NOMO-1 treated with dmso at 0.1 percent for 144 hours (cell line): ENCODE measurements at regions not wholly inside any gene's neighbourhood (a gene's known extent, or its start where the extent isn't known, plus 50 kb on each side); places are given as distances from the start of the nearest gene placed in this dataset.
"Not testable (repeated sequence)": the region's sequence is repeated elsewhere in the genome, so short reads cannot be mapped to it uniquely, and the experiment has no call there.

ENCODE experiments used
- DNase-seq: peaks from one replicate; lab custom pipeline; 2025; ENCODE audit not compliant: unreplicated experiment; lab: John Stamatoyannopoulos, UW

DNA sequence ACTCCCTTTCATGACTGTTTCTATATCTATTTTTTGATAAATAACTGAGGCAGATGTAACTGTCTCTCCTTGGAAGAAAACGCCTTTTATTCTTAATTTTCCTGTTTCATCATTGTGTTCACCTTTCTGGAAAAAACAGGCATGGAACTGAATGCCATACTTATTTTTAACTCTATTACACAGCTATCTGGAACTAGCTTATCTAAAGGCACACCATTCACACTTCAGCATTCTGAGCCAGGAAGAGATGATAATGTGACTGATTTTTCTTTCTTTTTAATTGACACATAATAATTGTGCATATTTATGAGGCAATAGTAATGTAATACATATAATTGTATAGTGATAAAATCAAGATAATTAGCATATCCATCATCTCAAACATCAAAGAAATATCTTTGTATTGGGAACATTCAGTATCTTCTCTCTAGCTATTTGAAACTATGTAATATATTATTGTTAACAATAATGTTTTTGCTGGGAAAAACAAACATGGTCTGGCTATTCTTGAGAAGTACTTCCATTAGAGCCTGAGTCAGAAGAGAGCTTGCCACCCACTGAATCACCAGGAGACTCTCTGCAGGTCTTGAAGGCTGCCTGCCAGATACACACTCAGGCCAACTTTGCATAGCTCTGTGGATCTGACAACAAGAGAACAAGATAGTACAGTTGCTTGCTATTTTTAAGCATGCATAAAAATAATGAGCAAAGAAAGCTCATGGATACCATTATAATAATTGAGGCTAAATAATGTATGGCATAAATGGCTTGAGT, 501.0 kb upstream of the EDIL3 start:
- no peak for DNase-seq

DNA sequence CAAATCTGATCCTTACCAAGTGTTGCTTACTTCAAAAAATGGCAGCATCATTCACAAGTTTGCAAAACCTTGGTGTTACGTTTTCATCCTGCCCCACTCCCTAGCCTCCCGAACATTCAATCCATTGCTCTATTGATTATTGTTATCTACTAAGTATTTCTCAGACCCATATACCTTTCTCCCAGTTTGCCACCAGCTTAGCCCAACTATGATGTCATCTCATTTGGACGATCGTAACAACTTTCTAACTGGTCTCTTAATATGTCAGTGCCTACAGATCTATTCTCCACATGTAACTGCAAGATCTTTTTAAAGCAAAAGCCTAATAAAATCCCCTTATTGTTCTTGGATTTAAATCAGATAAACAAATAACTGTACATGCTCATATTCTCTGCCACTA, 497.1 kb upstream of the EDIL3 start:
- DNase-seq, result no peak

DNA sequence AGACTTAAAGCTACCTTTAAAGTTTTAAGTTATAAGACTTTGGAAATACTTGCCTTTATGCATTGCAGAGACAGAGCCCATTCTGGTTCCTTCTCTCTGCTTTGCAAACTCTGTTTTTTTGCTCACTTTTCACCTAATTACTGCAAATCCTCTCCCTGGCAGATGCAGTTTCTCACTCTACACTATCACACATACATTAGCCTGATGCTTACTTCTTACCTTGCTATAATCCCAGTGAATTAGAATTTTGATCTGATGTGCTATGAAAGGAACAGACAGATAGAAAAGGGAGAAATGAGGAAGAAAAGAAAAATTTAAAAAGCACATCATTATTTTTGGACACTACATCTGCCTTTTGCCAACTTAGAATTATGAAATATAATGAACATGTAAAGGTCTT, 489.5 kb upstream of the EDIL3 start:
- no peak for DNase-seq

DNA sequence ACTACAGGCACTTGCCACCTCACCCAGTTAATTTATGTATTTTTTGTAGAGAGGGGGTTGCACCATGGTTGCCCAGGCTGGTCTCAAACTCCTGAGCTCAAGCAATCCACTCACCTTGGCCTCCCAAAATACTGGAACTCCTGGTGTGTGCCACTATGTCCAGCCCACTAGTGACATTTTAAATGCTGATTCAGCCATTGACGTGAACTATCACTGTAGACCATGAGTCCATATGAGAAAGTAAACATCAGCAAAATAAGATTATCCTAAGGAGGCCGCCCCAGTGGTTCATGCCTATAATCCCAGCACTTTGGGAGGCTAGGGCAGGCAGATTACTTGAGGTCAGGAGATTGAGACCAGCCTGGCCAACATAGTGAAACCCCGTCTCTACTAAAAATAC, 488.1 kb upstream of the EDIL3 start:
- DNase-seq, result no peak

DNA sequence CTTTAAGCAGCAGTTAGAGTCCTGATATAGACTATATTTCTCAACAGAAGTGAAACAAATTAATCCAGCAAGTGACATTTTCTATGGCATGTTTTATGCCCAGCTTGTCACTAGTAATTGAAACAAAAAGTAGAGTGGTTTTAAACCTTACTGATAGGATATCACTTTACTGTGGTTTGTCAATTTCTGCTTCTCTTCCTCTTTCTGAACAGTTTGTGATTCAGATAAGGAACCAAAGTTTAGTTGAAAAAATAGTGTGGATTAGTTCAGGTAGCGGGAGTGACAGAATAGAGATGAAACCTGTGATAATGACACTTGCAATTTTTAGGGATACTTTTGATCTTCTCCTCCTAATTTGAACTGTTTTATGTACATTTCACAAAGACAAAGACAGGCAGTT, 485.7 kb upstream of the EDIL3 start:
- DNase-seq, result no peak

DNA sequence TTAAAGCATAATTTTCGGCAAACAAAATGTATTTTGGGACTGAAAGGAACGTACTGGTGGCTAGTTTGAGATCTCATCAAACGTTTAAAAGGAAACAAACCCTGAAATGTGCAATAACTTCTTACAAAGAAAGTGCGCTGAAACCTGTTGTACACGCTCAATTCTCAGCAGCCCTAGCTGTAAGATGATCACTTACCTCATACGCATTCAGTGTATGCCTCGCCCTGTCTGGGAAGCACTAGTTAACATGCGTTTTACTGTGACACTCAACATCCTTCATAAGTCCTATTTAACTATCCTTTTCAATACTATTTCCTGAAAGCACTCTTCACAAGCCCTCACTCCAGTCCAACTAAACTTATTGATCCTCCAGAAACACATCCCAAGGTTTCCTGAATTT, 485.0 kb upstream of the EDIL3 start:
- no peak for DNase-seq

DNA sequence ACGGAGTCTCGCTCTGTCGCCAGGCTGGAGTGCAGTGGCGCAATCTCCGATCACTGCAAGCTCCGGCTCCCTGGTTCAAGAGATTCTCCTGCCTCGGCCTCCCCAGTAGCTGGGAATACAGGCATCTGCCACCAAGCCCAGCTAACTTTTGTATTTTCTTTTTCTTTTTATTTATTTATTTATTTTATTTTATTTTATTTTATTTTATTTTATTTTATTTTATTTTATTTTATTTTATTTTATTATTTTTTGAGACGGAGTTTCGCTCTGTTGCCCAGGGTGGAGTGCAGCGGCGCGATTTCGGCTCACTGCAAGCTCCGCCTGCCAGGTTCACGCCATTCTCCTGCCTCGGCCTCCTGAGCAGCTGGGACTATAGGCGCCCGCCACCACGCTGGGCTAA, 479.3 kb upstream of the EDIL3 start:
- DNase-seq, result not testable (repeated sequence)

DNA sequence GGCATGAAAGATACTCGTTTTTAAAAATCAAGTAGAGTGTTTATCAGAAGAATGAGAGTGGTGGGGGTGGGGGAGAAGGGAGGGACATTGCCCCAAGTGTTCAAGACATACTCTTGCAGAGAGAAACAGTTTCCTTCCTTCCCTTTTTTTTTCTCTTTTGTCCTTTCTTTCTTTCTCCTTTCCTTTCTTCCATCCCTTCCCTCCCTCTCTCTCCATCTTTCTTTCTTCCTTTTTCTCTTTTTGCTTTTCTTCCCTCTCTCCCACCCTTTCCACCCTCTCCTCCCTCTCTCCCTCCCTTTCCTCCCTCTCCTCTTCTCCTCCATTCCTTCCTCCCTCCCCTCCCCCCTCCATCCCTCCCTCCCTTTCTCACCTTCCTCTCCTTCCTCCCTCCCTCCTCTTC, 478.3 kb upstream of the EDIL3 start:
- DNase-seq, result no peak

DNA sequence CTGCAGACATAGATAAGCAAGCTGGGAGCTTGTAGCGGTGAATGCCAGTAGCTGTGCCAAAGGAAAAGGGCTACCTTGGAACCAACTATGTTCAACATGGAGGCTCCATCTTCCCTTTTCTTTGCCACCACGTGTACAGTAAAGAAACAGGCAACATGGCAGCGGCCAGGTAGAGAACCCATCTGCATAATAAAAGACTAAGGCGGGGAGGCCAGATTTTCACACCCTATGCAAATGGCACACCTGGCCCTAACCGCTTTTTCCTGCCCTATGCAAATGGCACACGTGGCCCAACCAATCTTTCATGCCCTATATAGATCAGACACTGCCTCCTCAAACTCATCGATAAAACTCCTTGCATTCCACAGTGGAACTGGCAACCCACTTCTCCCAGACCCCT, 477.5 kb upstream of the EDIL3 start:
- DNase-seq, result no peak

DNA sequence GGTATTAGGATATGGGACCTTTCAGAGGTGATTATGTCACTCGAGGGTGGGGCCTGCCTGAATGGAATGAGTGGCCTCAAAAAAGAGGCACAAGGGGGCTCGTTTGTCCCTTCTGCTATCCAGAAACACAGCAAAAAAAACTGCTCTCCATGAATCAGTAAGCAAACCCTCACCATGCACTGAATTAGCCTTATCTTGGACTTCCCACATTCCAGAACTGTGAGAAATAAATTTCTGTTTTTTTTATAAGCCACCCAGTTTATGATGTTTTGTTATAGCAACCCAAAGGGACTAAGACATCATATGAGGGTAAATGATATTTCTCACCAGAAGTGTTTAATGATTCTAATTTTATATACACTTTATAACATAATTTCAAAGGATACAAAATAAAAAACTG, 476.6 kb upstream of the EDIL3 start:
- no peak for DNase-seq

DNA sequence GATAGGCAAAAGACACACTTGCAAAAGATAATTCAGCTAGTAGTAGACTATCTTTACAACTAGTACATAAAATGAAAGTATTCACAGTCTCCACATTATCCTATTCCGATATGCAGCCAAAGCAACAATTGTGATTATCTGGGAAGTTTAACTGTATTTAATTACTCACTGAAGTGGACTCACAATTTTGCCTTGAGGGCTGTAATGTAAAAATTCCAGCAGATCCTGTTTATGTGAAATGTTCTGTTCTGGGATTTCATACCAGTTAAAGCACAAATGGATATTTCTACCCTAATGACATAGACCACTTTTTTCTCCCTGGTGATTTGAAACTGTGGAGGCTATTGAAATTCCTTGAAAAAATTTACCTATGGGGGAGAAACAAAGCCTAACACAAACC, 474.4 kb upstream of the EDIL3 start:
- no peak for DNase-seq

DNA sequence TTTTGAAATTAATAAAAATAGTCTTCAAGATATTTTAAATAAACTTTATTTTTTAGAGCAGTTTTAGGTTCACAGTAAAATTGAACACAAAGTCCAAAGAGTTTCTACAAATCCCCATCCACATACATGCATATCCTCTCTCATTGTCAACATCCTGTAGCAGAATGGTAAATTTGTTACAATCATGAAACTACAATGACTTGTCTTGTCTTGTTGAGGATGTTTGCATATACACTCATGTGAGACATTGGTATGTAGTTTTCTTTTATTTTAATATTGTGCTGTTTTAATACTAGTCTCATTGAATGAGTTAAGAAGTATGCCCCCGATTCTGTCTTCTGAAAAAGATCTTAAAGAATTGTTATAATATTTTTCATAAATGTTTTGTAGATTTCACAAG, 447.0 kb upstream of the EDIL3 start:
- DNase-seq, result no peak

DNA sequence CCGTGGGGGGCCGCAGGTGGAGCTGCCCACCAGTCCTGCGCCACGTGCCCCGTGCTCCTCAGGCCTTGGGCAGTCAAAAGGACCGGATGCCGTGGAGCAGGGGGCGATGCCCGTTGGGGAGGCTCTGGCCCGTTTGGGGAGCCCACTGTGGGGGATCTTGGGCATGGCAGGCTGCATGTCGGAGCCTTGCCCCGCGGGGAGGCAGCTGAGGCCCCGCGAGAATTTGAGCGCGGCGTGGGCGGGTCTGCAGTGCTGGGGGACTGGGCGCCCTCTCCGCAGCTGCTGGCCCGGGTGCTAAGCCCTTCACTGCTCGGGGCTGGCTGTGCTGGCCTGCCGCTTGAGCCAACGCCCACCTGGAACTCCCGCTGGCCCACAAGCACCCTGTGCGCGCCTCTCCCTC, 445.6 kb upstream of the EDIL3 start:
- no peak for DNase-seq

DNA sequence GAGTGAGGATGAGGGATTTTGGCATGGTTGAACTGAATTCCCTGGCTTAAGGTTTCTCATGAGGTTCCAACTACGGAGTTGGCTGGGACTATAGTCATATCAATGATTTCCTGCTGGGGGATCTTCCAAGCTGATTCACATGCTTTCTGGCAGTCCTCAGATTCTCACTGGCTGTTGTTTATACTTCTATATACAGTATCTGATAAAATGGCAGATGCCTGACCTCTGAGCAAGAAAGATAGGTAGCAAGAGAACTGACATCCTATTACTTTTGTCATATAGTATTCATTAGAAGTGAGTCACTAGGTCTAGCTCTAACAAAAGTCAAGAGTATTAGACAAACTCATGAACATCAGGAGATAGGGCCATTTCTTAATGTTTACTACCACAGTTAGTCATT, 440.9 kb upstream of the EDIL3 start:
- DNase-seq, result no peak

DNA sequence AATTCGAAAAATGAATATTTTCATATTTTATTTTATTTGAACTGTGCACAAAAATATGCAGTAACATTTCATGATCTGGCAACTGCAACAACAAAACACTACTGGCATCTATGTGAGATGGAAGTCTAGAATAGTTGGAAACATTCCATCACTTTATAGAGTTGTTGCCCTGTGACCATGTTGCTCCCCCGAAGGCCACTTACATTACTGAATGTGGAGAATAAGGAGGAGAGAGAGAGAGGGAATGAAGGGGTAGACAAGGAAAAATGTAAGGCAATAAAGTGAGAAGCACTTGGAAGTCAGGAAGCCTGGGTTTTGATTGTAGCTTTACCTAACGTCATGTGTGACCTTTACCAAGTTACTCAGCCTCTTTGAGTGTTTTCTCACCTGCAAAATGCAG, 437.2 kb upstream of the EDIL3 start:
- no peak for DNase-seq

DNA sequence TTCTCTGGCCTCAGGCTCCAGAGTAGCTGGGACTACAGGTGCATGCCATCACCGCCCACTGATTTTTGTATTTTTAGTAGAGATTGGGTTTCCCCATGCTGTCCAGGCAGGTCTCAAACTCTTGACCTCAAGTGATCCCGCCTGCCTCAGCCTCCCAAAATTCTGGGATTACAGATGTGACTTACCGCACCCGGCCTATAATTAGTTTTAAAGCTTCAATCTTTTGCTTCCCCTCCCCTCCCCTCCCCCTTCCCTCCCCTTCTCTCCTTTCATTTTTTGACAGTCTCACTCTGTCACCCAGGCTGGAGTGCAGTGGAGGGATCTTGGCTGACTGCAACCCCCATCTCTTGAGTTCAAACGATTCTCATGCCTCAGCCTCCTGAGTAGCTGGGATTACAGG, 433.3 kb upstream of the EDIL3 start:
- DNase-seq, result no peak

DNA sequence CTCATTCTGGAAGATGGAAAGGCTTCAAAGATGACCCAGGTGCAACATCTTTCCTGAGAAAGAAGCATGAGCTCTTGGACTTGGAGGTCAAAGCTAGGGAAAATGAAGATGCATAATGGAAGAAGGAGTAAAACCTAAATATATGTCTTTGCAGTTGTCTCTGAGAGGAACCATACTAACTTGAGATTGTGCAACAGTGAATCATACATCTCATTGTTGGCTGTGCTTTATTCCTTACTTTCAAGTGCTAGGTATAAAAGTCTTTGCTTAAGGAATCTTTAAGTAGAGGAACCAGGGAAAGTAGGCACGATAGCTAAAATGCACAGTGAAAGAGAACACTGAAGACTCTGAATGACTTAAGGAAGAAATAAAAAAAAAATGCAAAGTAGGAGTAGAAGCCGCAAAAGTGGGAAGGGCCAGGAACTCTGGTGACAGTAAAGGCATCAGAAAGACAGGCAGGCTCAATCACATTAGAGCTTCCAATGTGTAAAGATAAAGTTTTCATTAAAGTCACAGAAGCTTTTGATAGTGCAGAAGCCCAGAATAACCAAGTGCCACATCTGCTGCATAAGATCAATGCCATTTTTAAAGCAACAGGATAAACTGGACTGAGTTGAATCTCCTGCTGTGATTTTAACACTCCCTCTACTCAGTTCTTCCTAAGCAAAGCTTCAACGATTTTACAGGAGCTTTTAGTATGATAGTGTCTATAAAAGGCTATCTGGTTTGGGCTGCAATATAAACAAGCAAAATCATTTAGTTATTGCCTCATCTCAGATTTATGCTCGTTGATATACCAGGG, 432.3 kb upstream of the EDIL3 start:
- DNase-seq, result no peak

DNA sequence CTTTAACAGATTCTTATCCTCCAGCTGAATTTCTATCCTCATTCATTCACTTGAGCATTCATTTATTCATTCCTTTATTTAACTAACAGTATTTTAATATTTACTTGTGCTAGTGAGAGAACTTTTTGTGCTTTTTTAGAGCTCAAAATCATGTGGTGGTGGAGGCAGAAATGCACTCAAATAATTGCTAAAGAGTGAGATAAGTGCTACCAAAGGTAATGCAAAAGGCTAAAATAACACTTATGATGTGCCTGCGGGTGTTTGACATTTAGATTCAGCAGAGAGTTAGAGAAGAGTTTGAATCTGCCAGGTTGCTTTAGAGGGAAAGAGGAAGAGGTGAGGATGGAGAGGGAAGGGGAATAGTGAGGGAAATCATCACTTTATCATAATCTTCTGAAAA, 431.5 kb upstream of the EDIL3 start:
- no peak for DNase-seq

DNA sequence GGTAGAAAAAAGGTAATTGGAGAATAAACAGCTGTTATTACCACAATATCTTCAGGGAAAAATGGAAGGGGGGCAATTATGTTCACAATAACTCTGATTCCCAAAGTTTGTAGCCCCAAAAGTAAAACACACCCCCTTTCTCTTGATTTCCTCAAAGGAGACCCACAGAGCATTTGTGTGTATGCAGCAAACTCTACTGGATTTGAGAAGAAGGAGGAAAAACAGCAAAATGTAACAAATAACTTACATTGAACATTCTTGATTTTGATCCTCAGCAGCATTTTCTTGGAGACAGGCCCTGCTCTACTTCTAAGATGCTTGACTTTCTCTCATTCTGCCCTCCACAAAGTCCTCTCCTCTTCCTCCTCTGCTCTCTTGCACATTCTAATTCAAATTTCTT, 420.8 kb upstream of the EDIL3 start:
- DNase-seq, result no peak

DNA sequence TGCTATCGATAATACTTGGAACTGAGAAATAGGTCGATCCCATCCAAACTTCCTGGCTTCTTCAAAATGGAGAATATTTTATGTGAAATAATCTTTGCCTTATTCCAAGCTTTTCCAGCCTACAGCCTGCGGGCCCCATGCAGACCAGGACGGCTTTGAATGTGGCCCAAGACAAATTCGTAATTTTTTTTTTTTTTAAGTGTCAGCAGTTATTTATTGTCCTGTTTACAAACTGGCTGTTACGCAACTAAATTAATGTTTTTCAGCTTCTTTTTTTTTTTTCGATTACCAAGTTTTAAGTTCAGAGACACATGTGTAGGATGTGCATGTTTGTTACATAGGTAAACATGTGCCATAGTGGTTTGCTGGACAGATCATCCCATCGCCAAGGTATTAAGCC, 411.7 kb upstream of the EDIL3 start:
- DNase-seq, result no peak

DNA sequence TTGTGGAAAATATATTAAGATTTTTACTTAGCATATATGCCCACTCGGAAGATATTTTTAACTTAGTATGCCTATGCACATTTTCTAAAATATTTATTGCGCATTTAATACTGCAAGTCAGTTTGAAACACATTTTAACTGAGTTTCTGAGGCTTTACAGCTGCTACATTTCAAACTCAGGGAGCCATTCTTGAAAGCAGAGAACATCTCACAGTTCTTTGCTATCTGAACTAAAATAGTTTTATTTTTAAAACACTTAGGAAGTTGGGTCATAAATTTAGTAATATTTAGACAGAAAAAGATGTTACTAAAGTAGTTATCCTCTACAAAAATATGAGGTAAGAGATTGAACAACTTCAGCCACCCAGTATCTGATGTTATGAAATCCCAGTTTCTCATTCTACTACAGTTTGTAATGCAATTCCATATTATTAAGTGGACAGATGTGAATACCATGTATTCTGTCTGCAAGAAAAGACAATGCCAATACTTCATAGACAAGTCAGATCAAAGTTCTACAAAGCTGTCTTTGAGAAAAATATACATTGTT, 409.9 kb upstream of the EDIL3 start:
- no peak for DNase-seq

DNA sequence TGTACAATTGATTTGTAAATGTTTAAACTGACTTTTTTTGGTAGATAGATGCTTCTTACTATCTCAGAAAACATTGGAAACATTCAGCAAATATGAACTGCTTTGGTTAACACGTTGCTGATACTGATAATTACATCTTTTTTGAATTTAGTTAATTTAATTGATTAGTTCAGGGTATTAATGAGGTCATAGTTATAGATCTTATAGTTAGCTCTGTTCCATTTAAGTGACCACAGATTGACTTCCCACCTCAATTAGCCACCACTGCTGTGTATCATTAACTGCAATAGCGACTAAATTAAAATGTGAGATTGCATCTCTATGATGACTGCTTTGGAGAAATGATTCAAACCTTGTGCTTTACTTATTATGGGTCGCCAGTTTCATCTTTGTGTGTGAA, 407.1 kb upstream of the EDIL3 start:
- no peak for DNase-seq
